MM.1S (cell line): ENCODE measurements at regions not wholly inside any gene's neighbourhood (a gene's known extent, or its start where the extent isn't known, plus 50 kb on each side); places are given as distances from the start of the nearest gene placed in this dataset.

Experiments used
- EZH2 ChIP-seq: fragments of 300-600 bp; sonication (generic); optimal IDR thresholded peaks from 2 replicates; pipeline ENCODE3; 2017; ENCODE audit warnings: low read depth, mild to moderate bottlenecking, antibody characterized with exemption, low read length, mixed read lengths
- EZH2phosphoT487 ChIP-seq: fragments of 300-600 bp; sonication (generic); IDR thresholded peaks from 2 replicates; pipeline ENCODE4 v1.6.1; 2018; ENCODE audit warnings: antibody characterized with exemption, low read length
- TF ChIP-seq, protein P1 (sequence below): fragments of 300-600 bp; sonication (generic); IDR thresholded peaks from 2 replicates; pipeline ENCODE4 v1.5.1; 2016; ENCODE audit warnings: antibody characterized with exemption, low read length, mixed read lengths

- TF ChIP-seq EZH2phosphoT487 (no peak), EZH2 (no peak)
- TF ChIP-seq, protein P1, sequence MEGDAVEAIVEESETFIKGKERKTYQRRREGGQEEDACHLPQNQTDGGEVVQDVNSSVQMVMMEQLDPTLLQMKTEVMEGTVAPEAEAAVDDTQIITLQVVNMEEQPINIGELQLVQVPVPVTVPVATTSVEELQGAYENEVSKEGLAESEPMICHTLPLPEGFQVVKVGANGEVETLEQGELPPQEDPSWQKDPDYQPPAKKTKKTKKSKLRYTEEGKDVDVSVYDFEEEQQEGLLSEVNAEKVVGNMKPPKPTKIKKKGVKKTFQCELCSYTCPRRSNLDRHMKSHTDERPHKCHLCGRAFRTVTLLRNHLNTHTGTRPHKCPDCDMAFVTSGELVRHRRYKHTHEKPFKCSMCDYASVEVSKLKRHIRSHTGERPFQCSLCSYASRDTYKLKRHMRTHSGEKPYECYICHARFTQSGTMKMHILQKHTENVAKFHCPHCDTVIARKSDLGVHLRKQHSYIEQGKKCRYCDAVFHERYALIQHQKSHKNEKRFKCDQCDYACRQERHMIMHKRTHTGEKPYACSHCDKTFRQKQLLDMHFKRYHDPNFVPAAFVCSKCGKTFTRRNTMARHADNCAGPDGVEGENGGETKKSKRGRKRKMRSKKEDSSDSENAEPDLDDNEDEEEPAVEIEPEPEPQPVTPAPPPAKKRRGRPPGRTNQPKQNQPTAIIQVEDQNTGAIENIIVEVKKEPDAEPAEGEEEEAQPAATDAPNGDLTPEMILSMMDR: no peak
These were observed 144.4 kb downstream of the MREG start for GRCh38 chr2:215868846-215869543.
